ENCODE measurements at regions not wholly inside any gene's neighbourhood (a gene's known extent, or its start where the extent isn't known, plus 50 kb on each side); places are given as distances from the start of the nearest gene placed in this dataset.
"Not testable (repeated sequence)": the region's sequence is repeated elsewhere in the genome, so short reads cannot be mapped to it uniquely, and the experiment has no call there.

GRCh38 chr5:168140241-168140640 lies 151.2 kb upstream of the WWC1 start (continued):
- TF ChIP-seq CEBPZ (IDR thresholded peaks at IDR 0.05; ENCODE audit: low read depth, low read length) (no peak), BCL11A (IDR thresholded peaks at IDR 0.05; ENCODE audit: low read depth, low read length) (no peak), ZSCAN29 (IDR thresholded peaks at IDR 0.05) (no peak), DPF2 (IDR thresholded peaks at IDR 0.05) (no peak), EGR1 (IDR thresholded peaks at IDR 0.05; ENCODE audit: borderline replicate concordance in 1 of 2, low read depth in 2 of 2, low read length in 2 of 2) (no peak), MXI1 (IDR thresholded peaks at IDR 0.05; ENCODE audit: low read depth, low read length) (no peak), TARDBP (IDR thresholded peaks at IDR 0.05; ENCODE audit: borderline replicate concordance) (no peak)

GRCh38 chr5:168142402-168142801 lies 149.0 kb upstream of the WWC1 start:
- no peaks in the 10 kb centered on the region for H3K36me3 ChIP-seq (ENCODE audit: control insufficient read depth in 2 of 2, insufficient read depth in 2 of 2, low read length in 1 of 2)
- in situ Hi-C loops (cut with MboI) (no loop called here), intact Hi-C loops (cut with micrococcal nuclease; ENCODE audit: unreplicated experiment) (no loop called here)
- H3K4me2 ChIP-seq (ENCODE audit: control insufficient read depth, insufficient read depth) = no peak overlapping the region
- RAD21 ChIA-PET (ENCODE audit: unreplicated experiment) = no interaction called here
- CTCF ChIA-PET = interaction anchor here (0.6 kb wide), 1 partner anchor 179 kb away, joined by 3 read pairs; no protein-coding TSS in a partner anchor
- POLR2A ChIA-PET = no interaction called here
- DNase-seq (ENCODE audit: low read depth, low spot score) (no peak), FAIRE-seq (no peak), ATAC-seq (no peak)
- SMC1A ChIA-PET (ENCODE audit: uncharacterized antibody, unreplicated experiment) = no interaction called here
- no peak overlapping the region for H3K27ac ChIP-seq (ENCODE audit: control insufficient read depth, insufficient read depth)
- H4K20me1 ChIP-seq (ENCODE audit: control insufficient read depth, insufficient read depth) = no peaks in the 10 kb centered on the region
- 49% methylated on average over 2 of the region's 2 CpGs for WGBS (ENCODE audit: insufficient coverage, insufficient replicate concordance, low lambda C conversion rate, missing lambda C conversion rate)
- no peaks in the 10 kb centered on the region for H3K79me2 ChIP-seq (ENCODE audit: control insufficient read depth, insufficient read depth, low read length)
- H3K4me3 ChIP-seq = no peak overlapping the region
- H3K4me1 ChIP-seq (ENCODE audit: control insufficient read depth, insufficient read depth, low read length) = no peaks in the 10 kb centered on the region
- no peak overlapping the region for H3K9ac ChIP-seq (ENCODE audit: control insufficient read depth, insufficient read depth, low read length)
- BruUV-seq (replicated peaks) = no TSS peak
- no peaks in the 10 kb centered on the region for H3K9me3 ChIP-seq (replicated peaks; ENCODE audit: control insufficient read depth, insufficient read depth, low read length)
- no peaks in the 10 kb centered on the region; a peak in 1 of 4 replicates for H3K27me3 ChIP-seq (replicated peaks in 1 of 2; ENCODE audit: control insufficient read depth in 2 of 2, insufficient read depth in 2 of 2, low read length in 1 of 2)
- no peak overlapping the region for H2AFZ ChIP-seq (ENCODE audit: control insufficient read depth, low read depth, low read length)
- no peak for TF ChIP-seq RUNX3 (IDR thresholded peaks at IDR 0.05; ENCODE audit: low read length)

GRCh38 chr5:168143521-168143920 lies 147.9 kb upstream of the WWC1 start:
- SMC1A ChIA-PET (ENCODE audit: uncharacterized antibody, unreplicated experiment); RAD21 ChIA-PET (ENCODE audit: unreplicated experiment); H3K9ac ChIP-seq (ENCODE audit: control insufficient read depth, insufficient read depth, low read length); BruUV-seq (replicated peaks); intact Hi-C loops (cut with micrococcal nuclease; ENCODE audit: unreplicated experiment); DNase-seq (ENCODE audit: low read depth, low spot score); in situ Hi-C loops (cut with MboI); CTCF ChIA-PET; POLR2A ChIA-PET; H4K20me1 ChIP-seq (ENCODE audit: control insufficient read depth, insufficient read depth); H3K4me1 ChIP-seq (ENCODE audit: control insufficient read depth, insufficient read depth, low read length); H2AFZ ChIP-seq (ENCODE audit: control insufficient read depth, low read depth, low read length); H3K4me2 ChIP-seq (ENCODE audit: control insufficient read depth, insufficient read depth); H3K9me3 ChIP-seq (replicated peaks; ENCODE audit: control insufficient read depth, insufficient read depth, low read length); H3K4me3 ChIP-seq; H3K36me3 ChIP-seq (ENCODE audit: control insufficient read depth in 2 of 2, insufficient read depth in 2 of 2, low read length in 1 of 2); H3K27me3 ChIP-seq (replicated peaks in 1 of 2; ENCODE audit: control insufficient read depth in 2 of 2, insufficient read depth in 2 of 2, low read length in 1 of 2); H3K27ac ChIP-seq (ENCODE audit: control insufficient read depth, insufficient read depth); H3K79me2 ChIP-seq (ENCODE audit: control insufficient read depth, insufficient read depth, low read length): not testable (repeated sequence)
- FAIRE-seq = peak; percentile 84
- WGBS (ENCODE audit: insufficient coverage, insufficient replicate concordance, low lambda C conversion rate, missing lambda C conversion rate) = 19% methylated on average over 4 of the region's 7 CpGs
- ATAC-seq = peak; percentile 27; the same call in 1 of the 3 replicates

All from GM12878 (cell line).